Stimulated activated CD4-positive, alpha-beta T cell treated with anti-CD3 and anti-CD28 coated beads, Interleukin-4, amount 100 ng/mL, for 48 hours (primary cell): ENCODE measurements at regions not wholly inside any gene's neighbourhood (a gene's known extent, or its start where the extent isn't known, plus 50 kb on each side); places are given as distances from the start of the nearest gene placed in this dataset.
"Not testable (repeated sequence)": the region's sequence is repeated elsewhere in the genome, so short reads cannot be mapped to it uniquely, and the experiment has no call there.

ENCODE experiments used
- DNase-seq, 2 donors: peaks; one replicate each; pipeline ENCODE4 v3.0.0-alpha.2; 2020; ENCODE audit warnings: low read depth in 2 of 2

- DNase-seq = not testable (repeated sequence)
Observed at GRCh38 chr5:162621726-162622263, 554.2 kb downstream of the GABRG2 start.

- DNase-seq = no peak
Observed at GRCh38 chr5:162624110-162624509, 556.5 kb downstream of the GABRG2 start.

GRCh38 chr5:162637481-162637880, 569.9 kb downstream of the GABRG2 start:
- DNase-seq = no peak

- DNase-seq = no peak
Observed at GRCh38 chr5:162638849-162639248, 571.3 kb downstream of the GABRG2 start.

- DNase-seq = no peak
Observed at GRCh38 chr5:162641142-162641813, 573.7 kb downstream of the GABRG2 start.

- no peak for DNase-seq
Observed at GRCh38 chr5:162654661-162655405, 587.3 kb downstream of the GABRG2 start.

- no peak for DNase-seq
Observed at GRCh38 chr5:162657076-162657475, 589.5 kb downstream of the GABRG2 start.

- no peak for DNase-seq
Observed at GRCh38 chr5:162664846-162665245, 597.3 kb downstream of the GABRG2 start.

GRCh38 chr5:162668926-162669325, 601.4 kb downstream of the GABRG2 start:
- DNase-seq = no peak

GRCh38 chr5:162672061-162672460, 604.5 kb downstream of the GABRG2 start:
- no peak for DNase-seq

GRCh38 chr5:162683284-162683683, 615.7 kb downstream of the GABRG2 start:
- no peak for DNase-seq

GRCh38 chr5:162684145-162684544, 616.6 kb downstream of the GABRG2 start:
- DNase-seq = no peak

- no peak for DNase-seq
Observed at GRCh38 chr5:162685302-162685701, 617.7 kb downstream of the GABRG2 start.

GRCh38 chr5:162696272-162696671, 628.7 kb downstream of the GABRG2 start:
- DNase-seq = not testable (repeated sequence)

GRCh38 chr5:162699361-162699760, 631.8 kb downstream of the GABRG2 start:
- DNase-seq = no peak

- DNase-seq = no peak
Observed at GRCh38 chr5:162703914-162704313, 636.3 kb downstream of the GABRG2 start.

GRCh38 chr5:162711244-162711643, 643.7 kb downstream of the GABRG2 start:
- no peak for DNase-seq

GRCh38 chr5:162719720-162720119, 652.1 kb downstream of the GABRG2 start:
- no peak for DNase-seq

GRCh38 chr5:162721125-162721524, 653.6 kb downstream of the GABRG2 start:
- DNase-seq = no peak

GRCh38 chr5:162752612-162753011, 684.8 kb upstream of the CCNG1 start:
- no peak for DNase-seq

- no peak for DNase-seq
Observed at GRCh38 chr5:162762119-162762518, 675.3 kb upstream of the CCNG1 start.

- DNase-seq = no peak
Observed at GRCh38 chr5:162769019-162769418, 668.4 kb upstream of the CCNG1 start.

GRCh38 chr5:162785673-162786072, 651.7 kb upstream of the CCNG1 start:
- no peak for DNase-seq
